ENCODE measurements at regions not wholly inside any gene's neighbourhood (a gene's known extent, or its start where the extent isn't known, plus 50 kb on each side); places are given as distances from the start of the nearest gene placed in this dataset.

- in situ Hi-C loops (cut with MboI), result no loop called here
- H3K27me3 ChIP-seq (ENCODE audit: control insufficient read depth in 2 of 2, insufficient read depth in 2 of 2, low read length in 2 of 2), result peaks cover 0 to 54% of the 10 kb centered on the region in 2 experiments; a peak in 3 of 5 replicates
- DNase-seq (ENCODE audit: extremely low read depth in 1 of 4, low spot score in 3 of 4), result no peak
- TF ChIP-seq ZNF24 (IDR thresholded peaks at IDR 0.05), result no peak
- TF ChIP-seq MITF (IDR thresholded peaks at IDR 0.05), result no peak
- no peak for TF ChIP-seq ARID4B (CRISPR knock-in tag; IDR thresholded peaks at IDR 0.05)
- no peak for TF ChIP-seq HNRNPUL1 (IDR thresholded peaks at IDR 0.05; ENCODE audit: low read length)
- TF ChIP-seq SAP30 (IDR thresholded peaks at IDR 0.05; ENCODE audit: borderline replicate concordance, insufficient read depth, low read depth, low read length, poor library complexity, severe bottlenecking), result no peak
- TF ChIP-seq SMARCA5 (IDR thresholded peaks at IDR 0.05), result no peak
- no peak for TF ChIP-seq HDGF (IDR thresholded peaks at IDR 0.05)
- TF ChIP-seq CHD1 (IDR thresholded peaks at IDR 0.05; ENCODE audit: low read length), result no peak
- no peak for TF ChIP-seq HMBOX1 (IDR thresholded peaks at IDR 0.05)
- TF ChIP-seq MTA1 (IDR thresholded peaks at IDR 0.05; ENCODE audit: borderline replicate concordance), result no peak
- TF ChIP-seq E2F3 (CRISPR knock-in tag; IDR thresholded peaks at IDR 0.05), result no peak
- TF ChIP-seq ZBTB8A (IDR thresholded peaks at IDR 0.05; ENCODE audit: partially characterized antibody), result no peak
Measured at GRCh38 chr2:239466755-239467271, 66.0 kb upstream of the HDAC4 start.

More at GRCh38 chr2:239466755-239467271, 66.0 kb upstream of the HDAC4 start:
- H3K9ac ChIP-seq (ENCODE audit: insufficient read depth in 1 of 2, low read depth in 2 of 2, low read length in 2 of 2), result no peak overlapping the region
- no peaks in the 10 kb centered on the region for H3K36me3 ChIP-seq (ENCODE audit: control insufficient read depth, insufficient read depth, low read length)
- no peak overlapping the region for H3K27ac ChIP-seq (ENCODE audit: extremely low read depth, low read depth, low read length)
- ATAC-seq (no peak), FAIRE-seq (no peak)
- H3K4me3 ChIP-seq, result no peak overlapping the region
- WGBS (ENCODE audit: insufficient coverage, low coverage, missing lambda C conversion rate), result 7% methylated on average over 6 of the region's 14 CpGs
- H3K9me1 ChIP-seq (ENCODE audit: control insufficient read depth, insufficient read depth, low read length), result no peaks in the 10 kb centered on the region
- peaks cover 0 to 3% of the 10 kb centered on the region in 2 experiments; a peak in 1 of 5 replicates for H3K4me1 ChIP-seq (replicated peaks in 1 of 2; ENCODE audit: control insufficient read depth in 2 of 2, insufficient read depth in 2 of 2, low read length in 2 of 2)
- H2AFZ ChIP-seq (ENCODE audit: low read depth, low read length), result no peak overlapping the region
- no peaks in the 10 kb centered on the region for H3K9me3 ChIP-seq (replicated peaks; ENCODE audit: control insufficient read depth, insufficient read depth, low read depth, low read length)
- H3K79me2 ChIP-seq (ENCODE audit: control insufficient read depth, insufficient read depth, low read length), result no peaks in the 10 kb centered on the region
- no peaks in the 10 kb centered on the region for H4K20me1 ChIP-seq (replicated peaks; ENCODE audit: control insufficient read depth, insufficient read depth, low read length)
- POLR2A ChIA-PET, result no interaction called here
- no peak overlapping the region for H3K4me2 ChIP-seq (ENCODE audit: insufficient read depth, low read length)
- no TSS peak for BruUV-seq (replicated peaks)
- intact Hi-C loops (cut with micrococcal nuclease), result no loop called here
- CTCF ChIA-PET (ENCODE audit: low intra/inter-chr PET ratio), result no interaction called here
